ENCODE measurements at regions not wholly inside any gene's neighbourhood (a gene's known extent, or its start where the extent isn't known, plus 50 kb on each side); places are given as distances from the start of the nearest gene placed in this dataset.

DNA sequence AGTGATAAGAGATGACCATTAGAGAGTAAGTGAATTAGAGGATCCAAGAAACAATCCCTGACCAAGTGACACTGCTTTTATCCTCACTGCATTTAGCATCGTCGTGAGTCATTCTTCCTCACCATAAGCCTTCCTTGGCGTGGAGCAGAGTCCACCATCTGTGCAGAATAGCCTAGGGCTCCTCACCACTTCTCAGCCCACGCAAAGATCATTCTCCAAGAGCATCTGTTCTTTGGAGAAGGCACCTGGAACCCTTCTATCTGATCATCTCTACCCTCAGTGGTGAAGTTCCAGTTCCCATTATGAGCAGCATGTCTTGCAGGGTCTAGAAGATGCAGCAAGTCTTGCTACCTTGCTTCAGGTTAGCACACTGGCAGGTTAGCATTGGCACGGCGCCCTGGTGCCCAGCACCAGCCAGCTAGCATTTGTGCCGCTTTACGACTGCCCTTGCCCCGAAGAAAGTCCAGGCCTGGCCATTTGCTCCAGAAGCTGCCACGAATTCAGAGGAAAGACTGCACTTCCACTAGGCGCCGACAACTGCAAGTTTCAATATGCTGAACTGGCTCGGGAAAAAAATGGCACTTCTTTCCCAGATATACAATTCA lies 225.8 kb downstream of the TTC32 start:
- no peak for DNase-seq

DNA sequence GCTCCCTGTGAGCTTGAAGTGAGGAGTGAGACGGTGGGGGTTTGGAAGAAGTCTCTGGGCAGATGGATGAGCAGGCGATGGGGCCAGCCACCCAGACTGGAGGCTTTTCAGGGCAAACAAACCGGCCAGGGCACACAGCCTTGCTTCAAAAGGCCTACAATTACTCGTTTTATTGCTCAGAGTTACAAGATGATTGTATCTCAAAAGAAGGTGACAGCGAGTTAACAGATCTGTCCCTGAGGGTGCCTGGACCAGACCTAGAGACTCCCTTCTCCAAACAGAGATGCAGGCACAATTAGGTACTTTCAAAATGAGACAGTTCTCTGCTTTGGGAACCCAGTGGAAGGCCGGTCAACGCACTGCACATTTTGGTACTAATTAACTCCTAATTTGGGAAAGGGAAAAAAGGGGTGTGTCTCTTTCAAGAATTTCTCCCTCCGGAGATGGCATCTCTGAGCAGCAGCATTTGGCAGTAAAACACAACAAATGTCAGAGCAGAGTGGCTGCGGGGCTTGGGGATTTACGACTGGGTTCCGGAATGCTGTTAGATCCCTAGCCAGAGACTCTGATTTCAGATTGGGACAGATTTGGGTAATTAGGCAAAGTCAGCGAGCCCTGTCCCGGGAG lies 226.7 kb downstream of the TTC32 start:
- no peak for DNase-seq

DNA sequence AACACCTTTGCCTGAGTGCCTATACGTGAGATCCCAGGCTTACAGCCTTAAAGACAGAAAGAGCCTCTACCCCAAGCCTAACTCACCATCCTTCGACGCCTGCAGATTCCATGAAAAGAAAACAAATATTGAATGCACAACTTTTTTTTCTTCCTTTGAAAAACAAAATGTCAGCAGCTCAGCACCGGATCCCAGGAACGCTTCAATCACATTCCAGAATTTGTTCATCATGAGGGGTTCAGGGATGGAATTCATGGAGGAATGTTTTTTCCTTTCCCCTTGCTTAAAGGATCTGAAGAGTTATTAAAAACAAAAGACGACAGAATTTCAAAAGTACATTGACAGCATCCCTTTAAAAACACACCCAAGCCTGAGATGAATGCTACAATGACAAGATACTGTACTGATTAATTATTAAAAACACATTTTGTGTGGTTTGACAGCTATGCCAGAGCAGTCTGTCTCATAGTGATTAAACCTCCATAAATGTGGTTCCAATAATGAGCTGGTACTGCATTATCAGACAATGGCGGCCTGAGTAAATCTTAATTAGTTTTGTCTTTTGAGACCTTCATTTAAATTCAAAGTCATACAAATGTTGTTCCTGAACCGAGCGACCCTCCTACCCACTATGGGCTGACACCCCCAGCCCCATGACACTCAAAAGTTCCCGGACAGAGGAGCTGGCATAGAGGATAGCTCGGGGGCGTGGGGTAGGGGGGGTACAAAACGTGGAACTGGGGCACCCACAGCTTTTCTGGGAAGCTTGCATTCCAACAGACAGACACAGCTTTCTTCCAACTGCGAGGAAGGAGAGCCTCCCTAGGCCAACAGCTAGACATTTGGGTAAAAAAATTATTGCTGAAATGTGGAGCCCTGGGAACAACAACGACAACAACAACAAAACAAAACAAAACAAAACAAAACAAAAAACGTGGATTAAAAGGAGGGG lies 227.5 kb downstream of the TTC32 start:
- no peak for DNase-seq

DNA sequence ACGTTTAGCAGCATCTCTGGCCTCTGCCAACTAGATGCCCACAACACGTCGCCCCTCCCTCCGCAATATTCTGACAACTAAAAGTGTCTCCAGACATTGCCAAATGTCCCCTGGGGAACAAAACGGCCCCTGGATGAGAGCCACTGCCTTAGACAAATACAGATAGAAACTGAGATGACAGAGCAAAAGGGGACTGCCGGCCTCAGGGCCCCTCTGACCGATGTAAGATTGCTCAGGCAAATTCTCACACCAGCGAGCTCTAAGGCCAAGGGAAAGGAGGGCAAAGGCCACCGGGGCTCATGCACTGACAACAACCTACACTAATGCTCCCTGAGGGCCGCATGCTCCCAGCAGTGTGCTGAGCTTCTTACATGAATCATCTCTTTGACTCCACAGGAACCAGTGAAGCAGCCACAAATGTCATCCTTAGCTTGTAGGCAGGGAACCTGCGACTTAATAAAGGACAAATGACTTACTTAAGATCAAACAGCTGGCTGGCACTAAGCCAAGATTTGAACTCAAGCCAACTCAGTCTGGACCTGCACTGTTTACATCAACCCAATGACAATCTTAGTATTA lies 228.5 kb downstream of the TTC32 start:
- no peak for DNase-seq

DNA sequence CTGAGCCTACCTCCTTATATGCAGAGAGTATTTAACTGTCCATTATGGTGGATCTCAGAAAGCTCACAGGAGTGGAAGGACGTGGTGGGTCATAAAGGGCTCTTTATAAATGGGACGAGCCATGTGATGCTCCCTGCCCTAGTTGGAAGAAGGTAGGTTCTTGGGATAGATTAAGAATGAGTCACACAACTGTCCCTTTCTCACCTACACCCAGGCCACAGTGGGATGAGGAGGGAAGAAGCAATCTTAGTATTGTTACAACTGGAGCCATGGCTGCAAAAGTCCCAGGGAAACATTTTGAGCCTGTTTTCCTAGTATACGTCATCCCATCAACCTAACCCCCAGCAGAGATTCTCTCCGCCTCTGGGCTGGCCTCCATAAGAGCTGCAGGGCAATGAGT lies 229.9 kb downstream of the TTC32 start:
- no peak for DNase-seq

DNA sequence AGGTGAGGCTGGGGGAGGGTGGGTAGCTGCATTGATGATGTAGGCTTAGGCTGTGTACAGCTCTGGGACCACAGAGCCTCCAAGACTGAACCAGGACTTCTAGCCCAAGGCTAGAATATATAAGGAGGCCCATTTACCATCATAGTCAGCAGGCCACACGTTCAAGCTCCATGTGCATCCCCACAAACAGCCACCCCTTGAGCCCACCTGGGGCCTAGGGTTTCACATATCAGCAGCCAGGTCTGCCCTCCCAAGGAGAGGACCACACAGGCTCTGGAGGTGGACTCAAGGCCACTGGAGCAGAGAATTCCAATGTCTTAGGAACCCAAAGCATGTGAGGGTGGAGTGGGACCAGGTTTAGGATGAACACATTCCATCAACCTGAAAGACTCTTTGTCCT lies 230.5 kb downstream of the TTC32 start:
- DNase-seq: no peak

DNA sequence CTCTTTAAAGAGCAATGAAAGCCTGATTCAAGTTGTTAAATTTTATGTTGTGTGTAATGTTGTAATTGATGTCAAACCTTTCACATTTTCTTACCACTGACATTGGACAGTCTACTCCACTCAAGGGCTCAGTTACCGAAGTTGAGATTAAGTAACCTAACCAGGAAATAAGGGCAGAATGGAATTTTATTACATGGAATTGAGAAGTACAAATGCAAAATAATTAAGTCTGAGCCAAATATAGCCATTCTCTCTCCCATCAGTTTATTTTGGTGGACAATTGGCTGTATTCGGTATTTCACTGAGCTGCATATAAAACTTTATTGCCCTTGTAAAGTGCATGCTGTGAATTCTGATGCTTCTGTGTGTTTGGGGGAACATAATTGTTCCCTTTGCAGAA lies 231.5 kb downstream of the TTC32 start:
- DNase-seq: no peak

DNA sequence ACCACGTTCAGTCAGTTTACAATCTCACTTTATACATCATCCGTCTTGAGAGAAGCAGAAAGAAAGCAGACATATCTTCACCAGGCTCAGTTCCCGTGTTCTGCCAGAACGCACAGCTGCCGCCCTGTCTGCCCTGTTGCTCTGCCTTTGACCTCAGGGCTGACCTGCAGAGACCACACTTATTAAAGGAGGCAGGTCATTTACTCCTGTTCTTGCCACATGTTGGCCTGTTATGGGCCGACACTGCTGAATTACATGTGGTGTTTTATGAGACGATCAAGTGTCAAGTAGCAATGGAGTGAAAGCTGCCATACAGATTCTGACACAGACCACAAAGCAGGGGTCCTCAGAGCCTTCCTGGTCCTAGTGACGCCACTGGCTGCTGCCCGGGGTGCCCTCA lies 232.2 kb downstream of the TTC32 start:
- no peak for DNase-seq

DNA sequence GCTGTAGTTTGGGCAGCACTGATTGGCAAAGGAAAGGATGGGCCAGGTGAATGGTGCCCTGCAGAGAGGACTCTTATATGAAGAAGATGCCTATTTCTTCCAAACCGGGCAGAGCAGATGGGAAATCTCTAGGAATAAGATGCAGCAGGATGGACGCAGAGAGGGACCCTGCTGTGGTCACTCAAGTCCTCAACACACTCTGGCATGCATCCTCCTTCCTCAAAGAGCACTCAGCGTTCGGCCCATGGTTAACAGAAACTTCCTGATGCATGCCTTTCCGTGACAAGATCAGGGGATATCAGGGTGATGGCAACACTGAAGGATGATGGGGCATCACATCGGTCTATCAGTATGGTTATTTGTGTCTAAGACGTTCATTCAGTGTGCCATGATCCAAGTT lies 232.7 kb downstream of the TTC32 start:
- no peak for DNase-seq

DNA sequence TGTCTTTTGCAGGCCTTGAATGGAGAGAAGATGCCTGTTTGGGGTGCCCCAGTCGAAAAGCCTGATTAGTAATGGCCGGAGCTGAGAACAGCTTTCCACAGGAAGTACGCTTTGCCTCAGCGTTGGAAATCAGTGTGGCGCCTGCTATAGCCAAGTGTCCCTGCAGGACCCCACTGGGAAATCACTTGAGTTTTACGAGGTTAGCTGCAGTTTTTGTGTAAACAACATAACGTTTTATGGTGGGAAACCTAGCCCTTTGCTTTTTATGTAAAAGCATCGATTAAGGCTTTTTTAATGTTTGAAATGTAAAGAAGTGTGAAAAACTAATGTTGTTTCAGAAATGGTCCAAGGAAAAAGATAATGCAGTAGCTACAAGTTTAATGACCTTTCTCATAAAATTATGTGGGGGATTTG lies 234.2 kb downstream of the TTC32 start:
- no peak for DNase-seq

DNA sequence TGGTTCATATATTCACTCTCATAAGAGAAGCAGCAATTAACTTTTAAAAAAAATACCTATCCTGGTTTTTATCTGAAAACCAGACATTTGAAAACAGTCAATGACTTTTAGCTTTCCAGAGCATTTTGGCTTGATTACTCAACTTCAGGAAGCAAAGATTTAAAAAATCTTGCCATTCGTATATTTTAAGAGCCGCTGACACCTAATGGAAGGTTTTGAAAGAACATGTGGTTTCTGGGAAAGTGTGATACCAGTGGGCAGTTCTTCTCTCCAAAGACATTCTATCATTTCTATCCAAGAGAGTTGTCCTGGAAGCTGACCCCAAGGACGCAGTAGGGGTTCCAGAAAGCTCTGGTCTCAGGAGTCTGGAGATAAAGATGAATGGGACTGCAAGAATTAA lies 234.7 kb downstream of the TTC32 start:
- DNase-seq: no peak

DNA sequence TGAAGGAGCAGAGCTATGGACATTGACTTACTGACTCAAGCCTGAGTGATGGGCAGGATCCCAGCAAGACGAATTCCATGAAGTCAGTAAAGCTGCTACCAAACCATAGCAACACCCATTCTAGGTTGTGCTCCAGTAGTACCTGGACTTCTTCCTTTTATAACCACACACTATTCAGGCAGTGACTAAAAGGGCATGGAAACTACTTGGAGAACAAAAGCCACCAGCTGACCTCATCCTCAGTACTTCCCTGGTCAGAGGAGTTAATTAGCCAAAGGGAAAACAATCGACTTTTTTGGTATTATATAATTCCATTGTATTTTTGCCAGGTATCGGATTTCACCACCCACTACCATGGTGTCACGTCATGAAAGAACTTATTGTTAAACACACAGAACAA lies 237.1 kb downstream of the TTC32 start:
- DNase-seq: no peak

DNA sequence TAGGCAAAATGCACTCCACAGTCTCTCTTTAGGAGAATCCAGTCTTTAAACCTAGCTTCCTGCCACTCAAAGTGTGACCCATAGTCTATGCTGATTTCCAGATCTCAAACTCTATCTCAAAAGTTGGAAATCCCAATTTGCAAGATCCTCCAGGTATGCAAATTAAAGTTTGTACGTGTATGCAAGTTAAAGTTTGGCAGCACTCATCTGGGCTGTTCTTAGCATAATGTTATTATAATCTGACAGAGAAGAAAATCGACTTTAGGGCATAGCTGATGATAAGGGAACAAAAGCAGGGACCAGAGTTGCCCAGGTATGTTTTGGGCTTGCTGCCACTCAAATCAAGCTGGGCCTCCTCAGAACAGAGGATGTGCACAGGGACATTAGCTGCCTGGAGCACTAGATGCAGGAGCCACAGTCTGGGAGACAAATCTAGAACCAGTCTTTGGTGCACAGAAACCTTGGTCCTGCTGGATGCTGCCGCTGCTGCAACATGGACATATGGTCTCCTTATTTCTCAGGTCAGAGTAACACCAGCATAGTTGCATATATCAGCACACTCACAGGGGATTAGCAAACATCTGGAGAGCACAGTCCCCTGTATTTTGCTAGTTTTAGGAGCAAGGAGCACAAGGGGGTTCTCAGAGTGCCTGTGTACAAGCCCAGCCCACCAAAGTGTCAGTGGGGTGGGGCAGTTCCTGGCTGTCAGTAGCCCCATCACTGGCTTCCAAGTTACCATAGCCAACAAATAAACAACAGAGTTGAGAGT lies 242.6 kb downstream of the TTC32 start:
- no peak for DNase-seq

DNA sequence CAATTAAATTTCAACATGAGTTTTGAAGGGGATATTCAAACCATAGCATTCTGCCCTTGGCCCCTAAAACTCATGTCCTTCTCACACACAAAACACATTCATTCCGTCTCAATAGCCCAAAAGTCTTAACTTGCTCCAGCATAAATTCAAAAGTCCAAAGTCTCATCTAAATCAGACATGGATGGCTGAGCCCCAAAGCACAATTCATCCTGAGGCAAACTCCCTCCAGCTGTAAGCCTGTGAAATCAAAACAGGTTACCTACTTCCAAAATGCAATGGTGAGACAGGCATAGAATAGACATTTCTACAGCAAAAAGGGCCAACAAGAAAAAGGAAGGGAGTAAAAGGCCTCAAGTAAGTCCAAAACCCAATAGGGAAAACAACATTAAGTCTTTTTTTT lies 245.8 kb downstream of the TTC32 start:
- no peak for DNase-seq

DNA sequence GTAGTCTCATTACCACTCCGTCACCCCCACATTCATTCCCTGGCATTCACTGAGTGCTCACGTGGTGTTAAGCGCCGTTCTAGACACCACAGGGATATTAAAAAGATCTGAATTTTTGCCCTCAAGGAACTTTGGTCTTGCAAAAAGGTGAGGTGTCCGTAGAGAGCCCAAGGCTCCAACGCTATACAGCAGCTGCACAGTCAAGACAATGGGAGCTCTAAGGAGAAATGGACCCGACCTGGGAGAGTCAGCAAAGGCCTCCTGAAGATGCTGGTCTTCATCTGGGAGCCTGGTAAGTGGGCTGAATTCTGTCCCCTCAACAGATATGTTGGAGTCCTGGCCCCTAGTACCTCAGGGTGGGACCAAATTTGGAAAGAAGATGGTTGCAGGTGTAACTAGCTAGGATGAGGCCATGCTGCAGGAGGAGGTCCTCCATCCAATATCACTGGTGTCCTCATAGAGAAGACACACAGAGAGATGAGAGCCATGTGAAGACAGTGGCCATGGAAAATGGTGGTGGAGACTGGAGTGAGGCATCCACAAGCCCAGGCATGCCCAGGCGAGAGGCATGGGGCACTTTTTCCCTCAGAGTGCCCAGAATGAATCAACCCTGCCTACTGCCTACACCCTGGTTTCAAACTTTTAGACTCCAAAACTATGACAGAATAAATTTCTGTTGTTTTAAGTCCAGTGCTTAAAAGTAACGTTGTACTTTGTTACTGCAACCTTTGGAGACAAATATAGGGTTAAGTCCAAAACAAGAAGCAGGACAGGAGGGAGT lies 247.3 kb downstream of the TTC32 start:
- no peak for DNase-seq

DNA sequence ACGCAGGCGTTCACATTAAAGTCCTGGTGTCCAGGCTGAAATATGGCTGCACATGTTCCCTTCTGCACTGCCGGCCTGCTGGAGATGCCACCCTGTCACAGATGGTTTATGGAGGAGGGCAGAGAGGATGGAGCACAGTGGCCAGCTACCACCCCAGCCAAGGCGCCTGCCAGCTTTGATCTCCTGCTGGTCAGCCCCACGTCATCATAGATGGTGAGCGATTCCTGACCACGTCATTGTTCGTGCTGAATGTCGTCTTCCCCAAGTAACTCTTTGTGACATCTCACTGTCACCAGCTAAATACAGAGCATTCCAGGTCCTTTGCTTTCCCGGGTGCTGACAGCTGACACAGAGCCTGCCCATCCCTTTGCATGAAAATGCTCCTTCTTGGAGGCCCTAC lies 248.3 kb downstream of the TTC32 start:
- no peak for DNase-seq

DNA sequence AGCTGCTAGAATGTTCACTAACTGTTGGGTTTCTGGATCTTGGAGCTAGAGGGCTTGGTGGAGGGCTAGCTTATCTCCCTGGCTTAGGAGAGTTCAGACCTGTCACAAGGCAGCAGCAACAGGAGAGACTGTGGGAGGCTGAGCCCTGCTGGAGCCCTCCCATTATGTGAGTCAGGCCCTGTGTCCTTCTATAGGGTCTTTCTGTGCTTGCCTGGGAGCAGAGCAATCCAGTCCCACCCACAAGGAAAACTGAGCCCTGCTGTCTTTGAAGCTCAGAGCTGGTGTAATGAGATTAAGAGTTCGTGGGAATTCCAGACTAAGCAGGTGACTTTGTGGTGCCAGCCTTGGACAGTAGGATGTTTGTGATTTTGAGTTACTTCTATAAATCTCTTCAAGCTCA lies 249.0 kb downstream of the TTC32 start:
- DNase-seq: no peak

DNA sequence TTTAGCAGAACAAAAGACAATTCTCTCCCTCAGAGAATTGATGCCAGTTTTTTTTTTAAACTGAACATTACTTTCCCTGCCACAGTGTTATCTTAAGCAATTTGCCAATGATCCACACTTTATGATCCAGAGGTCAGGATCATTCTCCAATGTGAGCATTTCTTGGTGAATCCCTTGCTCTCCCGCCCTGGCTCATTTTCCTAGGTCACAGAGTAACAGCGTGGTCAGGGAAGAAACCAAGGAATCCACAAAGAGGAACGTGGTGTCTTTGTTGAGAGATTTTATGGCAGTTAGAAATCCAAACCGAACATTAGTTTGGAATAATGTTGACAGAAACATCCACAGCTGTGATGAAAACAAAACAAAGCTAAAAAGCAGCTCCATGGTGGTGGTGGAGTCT lies 250.3 kb downstream of the TTC32 start:
- DNase-seq: no peak

DNA sequence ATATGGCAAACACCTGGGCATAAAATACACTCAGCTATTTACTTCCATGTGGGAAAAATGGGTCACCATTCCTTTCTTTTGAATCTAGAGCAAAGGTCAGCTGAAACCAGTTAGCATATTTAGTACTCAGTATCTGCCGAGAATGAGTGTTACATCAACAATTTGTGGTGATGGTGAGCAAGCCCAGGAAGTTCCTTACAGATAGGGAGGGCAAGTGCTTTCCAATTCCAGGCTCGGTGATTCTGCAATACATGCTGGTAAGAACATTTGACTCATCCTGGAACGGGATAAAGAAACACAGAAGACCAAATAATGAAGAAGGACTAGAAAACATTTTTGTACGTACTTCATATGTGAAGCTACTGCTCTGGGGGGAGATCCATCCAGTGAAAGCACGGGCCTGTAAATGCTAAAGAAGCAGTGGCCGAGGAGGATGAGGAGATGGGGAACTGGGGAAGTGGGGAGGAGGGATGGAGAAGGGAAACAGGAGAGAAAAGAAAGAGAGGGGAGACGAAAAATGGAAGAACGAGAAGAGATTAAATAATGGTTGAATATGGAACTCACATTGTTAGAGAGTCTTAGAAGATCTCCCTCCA lies 251.9 kb downstream of the TTC32 start:
- no peak for DNase-seq

DNA sequence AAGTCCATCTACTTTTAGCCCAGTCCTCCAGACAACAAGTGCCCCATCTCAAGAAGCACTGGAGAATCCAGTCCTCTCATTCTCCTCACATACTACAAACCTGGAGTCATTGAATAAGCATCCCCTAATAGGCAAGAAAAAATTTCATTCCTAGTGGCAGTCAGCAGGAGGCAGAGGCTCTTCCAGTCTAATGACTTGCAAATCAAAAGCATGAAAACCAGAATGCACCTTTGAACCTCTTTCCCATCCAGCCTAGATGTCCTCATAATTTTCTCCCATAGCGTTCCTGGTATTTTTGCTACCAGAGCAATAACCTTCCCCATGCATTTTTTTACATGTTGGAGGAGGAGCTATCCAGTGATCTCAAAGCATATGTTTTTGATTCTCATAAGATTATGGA lies 252.6 kb downstream of the TTC32 start:
- no peak for DNase-seq

DNA sequence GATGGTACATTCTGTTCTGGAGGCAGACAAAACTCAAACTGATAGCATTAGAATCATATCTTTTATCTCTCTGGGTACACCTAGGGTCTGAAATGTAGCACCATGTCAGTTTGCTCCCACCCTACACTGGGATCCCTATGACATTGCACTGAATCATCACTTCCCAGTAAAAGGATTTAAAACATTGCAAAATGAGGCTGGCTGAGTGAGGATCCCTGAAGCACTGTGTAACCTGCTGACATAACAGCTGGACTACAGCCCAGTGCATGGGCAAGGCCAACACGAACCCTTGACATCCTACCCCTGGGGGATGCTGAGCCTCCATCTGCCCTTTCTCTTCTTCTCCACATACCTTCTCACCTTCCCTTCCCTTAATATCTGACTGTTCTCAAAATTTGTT lies 253.2 kb downstream of the TTC32 start:
- DNase-seq: no peak

DNA sequence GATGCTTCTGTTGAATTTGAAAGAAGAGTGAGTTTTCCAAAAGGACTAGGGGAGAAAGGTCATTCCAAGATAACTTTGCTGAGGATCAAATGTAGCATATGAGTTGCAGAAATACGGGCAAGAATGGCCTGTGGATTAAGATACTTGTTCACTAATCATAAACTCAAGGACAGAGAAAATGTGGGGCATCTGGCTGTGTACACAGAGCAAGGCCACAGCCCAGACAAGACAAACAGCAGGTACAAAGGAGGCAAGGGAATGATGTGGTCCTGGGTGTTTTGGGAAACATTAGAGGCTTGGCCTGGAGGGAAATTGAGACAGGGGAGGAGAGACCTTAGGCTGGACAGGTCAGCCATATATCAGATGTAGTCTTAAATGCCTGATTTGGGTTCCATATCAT lies 254.8 kb downstream of the TTC32 start:
- DNase-seq: no peak
